Left ventricle myocardium inferior (tissue), 1 donor: ENCODE measurements at regions not wholly inside any gene's neighbourhood (a gene's known extent, or its start where the extent isn't known, plus 50 kb on each side); places are given as distances from the start of the nearest gene placed in this dataset.
"Not testable (repeated sequence)": the region's sequence is repeated elsewhere in the genome, so short reads cannot be mapped to it uniquely, and the experiment has no call there.

Experiments used
- DNase-seq: peaks from one replicate; pipeline ENCODE4 v3.0.0-alpha.2; 2020
- H3K27ac ChIP-seq: fragments of 200-600 bp; replicated peaks from 2 replicates; pipeline ENCODE4 v1.8.0; 2021
- H3K27me3 ChIP-seq: fragments of 200-600 bp; 2 replicates; pipeline ENCODE4 v1.8.0; 2021; ENCODE audit warnings: low read depth
- H3K36me3 ChIP-seq: fragments of 200-600 bp; 2 replicates; pipeline ENCODE4 v1.8.0; 2021
- H3K4me1 ChIP-seq: fragments of 200-600 bp; 2 replicates; pipeline ENCODE4 v1.8.0; 2021
- H3K4me3 ChIP-seq: fragments of 200-600 bp; 2 replicates; pipeline ENCODE4 v1.8.0; 2021; ENCODE audit warnings: mild to moderate bottlenecking, moderate library complexity
- H3K9me3 ChIP-seq: fragments of 200-600 bp; replicated peaks from 2 replicates; pipeline ENCODE4 v1.8.0; 2021
- intact Hi-C: fragments of 100-400 bp; cut with micrococcal nuclease; formaldehyde crosslinking; loops from one replicate; pipeline ENCODE4 v1.11.0; 2022
- TF ChIP-seq, protein P1 (sequence below): fragments of 200-600 bp; IDR thresholded peaks from 2 replicates; pipeline ENCODE4 v1.8.0; 2021; ENCODE audit warnings: antibody characterized with exemption, mild to moderate bottlenecking, borderline replicate concordance
- donor health status: DM: no; HTN: yes; CAD: no; lungs with severe emphysema.

DNA sequence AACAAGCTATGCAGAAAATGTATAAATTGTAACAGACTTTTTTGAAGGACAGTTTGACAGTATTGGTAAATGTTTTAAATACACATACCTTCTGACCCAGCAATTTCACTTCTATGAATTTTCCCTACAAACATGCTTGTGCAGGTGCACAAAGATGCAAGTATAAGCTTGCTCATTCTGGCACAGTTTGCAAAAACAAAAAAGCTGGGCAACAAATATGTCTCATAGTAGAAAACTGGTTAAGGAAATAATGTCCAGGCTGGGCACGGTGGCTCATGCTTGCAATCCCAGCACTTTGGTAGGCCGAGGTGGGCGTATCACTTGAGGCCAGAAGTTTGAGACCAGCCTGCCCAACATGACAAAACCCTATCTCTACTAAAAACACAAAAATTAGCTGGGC is 96.9 kb upstream of the NEDD4L start:
- DNase-seq = no peak
- intact Hi-C loops = no loop called here

DNA sequence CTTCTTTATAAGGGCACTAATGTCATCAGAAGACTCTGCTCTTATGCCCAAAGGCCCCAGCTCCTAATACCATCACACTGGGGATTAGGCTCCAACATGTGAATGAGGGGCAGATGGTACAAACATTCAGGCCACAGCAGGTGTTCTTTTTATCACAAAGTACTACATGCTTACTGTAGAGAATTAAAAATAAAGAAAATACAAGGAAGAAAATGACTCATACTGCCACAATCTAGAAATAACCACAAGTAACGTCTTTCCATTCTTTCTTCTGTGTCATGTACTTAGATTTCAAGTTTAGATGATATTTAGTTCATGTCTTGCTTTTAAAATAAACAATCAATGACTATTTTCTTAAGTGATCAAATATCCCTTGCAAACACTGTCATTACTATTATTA is 100.3 kb upstream of the NEDD4L start:
- Histone ChIP-seq H3K4me1 (no peaks in the 10 kb centered on the region), H3K9me3 (no peaks in the 10 kb centered on the region), H3K36me3 (no peaks in the 10 kb centered on the region), H3K4me3 (no peak overlapping the region), H3K27ac (no peak overlapping the region), H3K27me3 (peaks cover 15% of the 10 kb centered on the region)
- intact Hi-C loops = no loop called here
- TF ChIP-seq, protein P1, sequence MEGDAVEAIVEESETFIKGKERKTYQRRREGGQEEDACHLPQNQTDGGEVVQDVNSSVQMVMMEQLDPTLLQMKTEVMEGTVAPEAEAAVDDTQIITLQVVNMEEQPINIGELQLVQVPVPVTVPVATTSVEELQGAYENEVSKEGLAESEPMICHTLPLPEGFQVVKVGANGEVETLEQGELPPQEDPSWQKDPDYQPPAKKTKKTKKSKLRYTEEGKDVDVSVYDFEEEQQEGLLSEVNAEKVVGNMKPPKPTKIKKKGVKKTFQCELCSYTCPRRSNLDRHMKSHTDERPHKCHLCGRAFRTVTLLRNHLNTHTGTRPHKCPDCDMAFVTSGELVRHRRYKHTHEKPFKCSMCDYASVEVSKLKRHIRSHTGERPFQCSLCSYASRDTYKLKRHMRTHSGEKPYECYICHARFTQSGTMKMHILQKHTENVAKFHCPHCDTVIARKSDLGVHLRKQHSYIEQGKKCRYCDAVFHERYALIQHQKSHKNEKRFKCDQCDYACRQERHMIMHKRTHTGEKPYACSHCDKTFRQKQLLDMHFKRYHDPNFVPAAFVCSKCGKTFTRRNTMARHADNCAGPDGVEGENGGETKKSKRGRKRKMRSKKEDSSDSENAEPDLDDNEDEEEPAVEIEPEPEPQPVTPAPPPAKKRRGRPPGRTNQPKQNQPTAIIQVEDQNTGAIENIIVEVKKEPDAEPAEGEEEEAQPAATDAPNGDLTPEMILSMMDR = no peak
- DNase-seq = no peak

More for the DNA sequence above, 96.9 kb upstream of the NEDD4L start:
- Histone ChIP-seq H3K27ac (no peak overlapping the region), H3K4me1 (no peaks in the 10 kb centered on the region), H3K4me3 (no peak overlapping the region), H3K27me3 (peaks cover under 1% of the 10 kb centered on the region), H3K9me3 (no peaks in the 10 kb centered on the region), H3K36me3 (no peaks in the 10 kb centered on the region)
- TF ChIP-seq, protein P1 = no peak

DNA sequence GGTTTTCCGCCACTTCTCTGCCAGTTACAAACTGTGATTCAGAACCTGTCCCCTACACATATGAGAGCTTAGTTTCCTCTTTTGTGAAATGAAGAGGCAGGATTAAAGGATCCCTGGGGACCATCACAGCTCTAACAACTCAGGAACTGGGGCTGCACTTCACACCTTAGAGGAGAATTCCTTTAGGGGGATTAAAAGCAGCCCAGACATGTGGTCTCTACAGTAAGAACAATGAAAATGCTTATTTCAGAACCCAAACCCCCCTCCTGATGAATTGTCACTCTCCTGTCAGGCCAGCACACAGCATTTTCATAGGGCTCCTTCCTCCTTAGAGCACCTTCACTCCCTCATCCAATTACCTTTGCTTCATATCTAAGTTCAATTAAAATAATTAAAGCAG is 101.5 kb upstream of the NEDD4L start:
- intact Hi-C loops = no loop called here

DNA sequence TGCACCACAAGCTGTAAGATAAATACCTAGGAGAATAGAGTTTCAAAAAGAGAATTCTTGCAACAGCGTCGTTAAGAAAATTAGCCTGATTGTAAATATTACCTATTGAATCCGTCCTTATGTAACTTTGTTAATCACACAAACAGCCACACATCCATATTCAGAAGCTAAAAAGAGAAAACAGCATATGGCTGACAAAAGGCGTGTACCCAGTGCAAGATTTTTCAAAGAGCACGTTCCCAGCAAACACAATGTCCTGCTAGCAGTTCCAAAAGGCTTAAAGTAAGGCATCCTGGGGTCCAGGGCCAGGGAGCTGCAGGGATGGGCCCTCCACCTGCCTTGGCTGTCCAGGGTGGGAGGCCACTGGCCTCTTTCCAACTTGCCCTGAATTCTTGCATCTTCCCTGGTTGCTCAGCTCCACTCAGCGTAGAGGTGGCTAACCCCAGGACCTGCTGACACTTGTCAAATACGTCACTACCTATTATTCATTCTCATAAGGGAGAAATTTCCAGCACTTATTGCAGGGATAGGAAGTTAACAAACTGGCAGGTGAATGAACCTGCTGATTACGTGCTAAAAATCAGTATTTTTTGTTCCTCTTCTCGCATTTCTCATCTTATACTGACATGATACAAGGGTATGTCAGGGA is 102.1 kb upstream of the NEDD4L start:
- intact Hi-C loops = no loop called here
- DNase-seq = no peak
- Histone ChIP-seq H3K36me3 (no peaks in the 10 kb centered on the region), H3K27ac (no peak overlapping the region), H3K4me3 (no peak overlapping the region), H3K9me3 (no peaks in the 10 kb centered on the region), H3K4me1 (no peaks in the 10 kb centered on the region), H3K27me3 (peaks cover 15% of the 10 kb centered on the region)
- TF ChIP-seq, protein P1 = no peak

More for the DNA sequence above, 101.5 kb upstream of the NEDD4L start:
- Histone ChIP-seq H3K4me1 (no peaks in the 10 kb centered on the region), H3K27me3 (peaks cover 15% of the 10 kb centered on the region), H3K36me3 (no peaks in the 10 kb centered on the region), H3K27ac (no peak overlapping the region), H3K9me3 (no peaks in the 10 kb centered on the region), H3K4me3 (no peak overlapping the region)
- DNase-seq = no peak
- TF ChIP-seq, protein P1 = no peak

DNA sequence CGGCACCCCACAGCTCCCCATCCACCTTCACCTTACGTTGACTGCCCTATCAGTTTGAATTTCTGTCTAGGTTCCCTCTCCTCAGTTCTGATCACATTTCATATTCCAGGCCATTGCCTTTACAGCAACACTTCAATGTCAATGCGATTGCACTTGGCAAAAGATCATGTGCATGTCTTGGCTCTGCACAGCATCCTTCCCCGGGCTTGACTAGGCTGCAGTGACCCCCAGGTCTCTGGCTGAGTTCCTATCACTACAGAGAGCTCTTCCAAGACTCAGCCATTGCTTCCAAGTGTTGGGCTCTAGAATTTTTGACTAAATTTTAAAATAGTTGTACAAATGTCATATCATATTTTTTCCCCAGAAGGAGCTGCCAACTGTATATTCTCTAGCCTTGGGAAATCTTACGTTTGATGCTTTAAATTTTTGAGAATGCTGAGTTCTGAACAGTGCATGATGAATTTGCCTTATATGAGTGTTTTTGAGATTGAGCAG is 103.8 kb upstream of the NEDD4L start:
- intact Hi-C loops = no loop called here
- Histone ChIP-seq H3K27me3 (peaks cover 15% of the 10 kb centered on the region), H3K27ac (no peak overlapping the region), H3K9me3 (no peaks in the 10 kb centered on the region), H3K4me3 (no peak overlapping the region), H3K36me3 (no peaks in the 10 kb centered on the region), H3K4me1 (no peaks in the 10 kb centered on the region)
- TF ChIP-seq, protein P1 = no peak
- no peak for DNase-seq

DNA sequence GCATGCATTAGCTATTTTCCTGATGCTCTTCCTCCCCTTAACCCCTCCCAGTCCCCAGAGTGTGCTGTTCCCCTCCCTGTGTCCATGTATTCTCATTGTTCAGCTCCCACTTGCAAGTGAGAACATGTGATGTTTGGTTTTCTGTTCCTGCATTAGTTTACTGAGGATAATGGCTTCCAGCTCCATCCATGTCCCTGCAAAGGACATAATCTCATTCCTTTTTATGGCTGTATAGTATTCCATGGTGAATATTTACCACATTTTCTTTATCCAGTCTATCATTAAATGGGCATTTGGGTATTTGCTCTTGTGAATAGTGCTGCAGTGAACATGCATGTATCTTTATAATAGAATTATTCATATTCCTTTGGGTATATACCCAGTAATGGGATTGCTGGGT is 109.7 kb upstream of the NEDD4L start:
- intact Hi-C loops, H3K36me3 ChIP-seq, DNase-seq, H3K9me3 ChIP-seq, H3K4me1 ChIP-seq, H3K27ac ChIP-seq, H3K27me3 ChIP-seq, H3K4me3 ChIP-seq: not testable (repeated sequence)
